HCT116 (cell line): ENCODE measurements at regions not wholly inside any gene's neighbourhood (a gene's known extent, or its start where the extent isn't known, plus 50 kb on each side); places are given as distances from the start of the nearest gene placed in this dataset.
A peak's percentile ranks its signal among the peaks of the same experiment; 100 is the strongest.

Experiments used
- ATAC-seq: fragments of 200-7000 bp; cut with Tn5 transposase; 2 replicates; pipeline ENCODE4 v1.9.1; 2020; ENCODE audit warnings: mild to moderate bottlenecking, moderate library complexity
- BruUV-seq: library from RNA; stranded (reverse); fragments of 400-500 nt; replicated peaks from 2 replicates; lab custom pipeline; 2021; lab: Mats Ljungman, UMichigan
- CTCF ChIA-PET: fragments of 300-600 bp; sonication (Branson Sonifier 250); formaldehyde crosslinking; loops from one replicate; lab custom pipeline; 2021; ENCODE audit warnings: antibody characterized with exemption; lab: Charles Lee
- POLR2A ChIA-PET: fragments of 300-600, 350-600 bp; sonication (Branson Sonifier 250); formaldehyde crosslinking; loops from one replicate; lab custom pipeline; 2021; ENCODE audit warnings: antibody characterized with exemption; lab: Charles Lee
- RAD21 ChIA-PET, 2 experiments: fragments of 300-600 bp; sonication (Branson Sonifier 250); formaldehyde crosslinking; loops; one replicate each; lab custom pipeline; 2023; ENCODE audit warnings: low total read pairs in 2 of 2; ENCODE audit not compliant: uncharacterized antibody in 2 of 2, unreplicated experiment in 2 of 2, low non-redundant PET in 1 of 2; lab: Charles Lee
- DNase-seq: peaks from one replicate; pipeline ENCODE4 v3.0.0-alpha.2; 2010; ENCODE audit warnings: low read depth, low spot score
- H2AFZ ChIP-seq: fragments of 200-600 bp; shearing (Covaris generic), sonication (generic); 2 replicates; pipeline ENCODE4 v1.6.1; 2017; ENCODE audit warnings: low read depth, mixed run types, mixed read lengths, antibody characterized with exemption, low read length; ENCODE audit not compliant: poor library complexity, severe bottlenecking
- H3K27ac ChIP-seq: 2 replicates; pipeline ENCODE4 v1.5.1; 2012; ENCODE audit warnings: low read depth, low read length
- H3K27me3 ChIP-seq: fragments of 200-600 bp; sonication (generic); 2 replicates; pipeline ENCODE4 v1.6.1; 2016; ENCODE audit warnings: mixed run types, low read length, mixed read lengths; ENCODE audit not compliant: insufficient read depth
- H3K36me3 ChIP-seq, 2 experiments: fragments of 200-500 bp in 1 of 2; fragments of 200-600 bp in 1 of 2; sonication (Bioruptor generic) in 1 of 2; sonication (generic) in 1 of 2; 2 replicates each; pipeline versions ENCODE4 v1.5.1 to v1.6.1; 2014 to 2016; ENCODE audit warnings: low read length in 2 of 2, inconsistent platforms in 1 of 2, mixed read lengths in 1 of 2, mixed run types in 1 of 2; ENCODE audit not compliant: insufficient read depth in 2 of 2, control insufficient read depth in 1 of 2
- H3K4me1 ChIP-seq, 2 experiments: fragments of 200-600 bp in 1 of 2; sonication (generic) in 1 of 2; 2 replicates each; pipeline versions ENCODE4 v1.5.1 to v1.6.1; 2012 to 2017; ENCODE audit warnings: low read length in 2 of 2, inconsistent platforms in 1 of 2, mild to moderate bottlenecking in 1 of 2, mixed read lengths in 1 of 2, mixed run types in 1 of 2, moderate library complexity in 1 of 2; ENCODE audit not compliant: insufficient read depth in 2 of 2, control insufficient read depth in 1 of 2
- H3K4me2 ChIP-seq: fragments of 200-600 bp; sonication (generic); 2 replicates; pipeline ENCODE4 v1.6.1; 2017; ENCODE audit warnings: mixed run types, low read length, mixed read lengths
- H3K4me3 ChIP-seq, 2 experiments: fragments of 200-600 bp in 1 of 2; sonication (generic) in 1 of 2; replicated peaks in 1 of 2; 2 replicates each; pipeline ENCODE4 v1.5.1; 2011 to 2016; ENCODE audit warnings: low read length in 2 of 2, control low read depth in 1 of 2, low read depth in 1 of 2, mild to moderate bottlenecking in 1 of 2, mixed read lengths in 1 of 2, mixed run types in 1 of 2
- H3K79me2 ChIP-seq: fragments of 200-600 bp; sonication (generic); 2 replicates; pipeline ENCODE4 v1.6.1; 2017; ENCODE audit warnings: mild to moderate bottlenecking, mixed run types, low read length, moderate library complexity, mixed read lengths; ENCODE audit not compliant: insufficient read depth
- H3K9ac ChIP-seq: fragments of 200-600 bp; sonication (generic); 2 replicates; pipeline ENCODE4 v1.6.1; 2016; ENCODE audit warnings: low read length, mixed read lengths
- H3K9me2 ChIP-seq: fragments of 200-600 bp; sonication (generic), shearing (Covaris generic); 2 replicates; pipeline ENCODE4 v1.6.1; 2017; ENCODE audit warnings: mixed run types, mild to moderate bottlenecking, moderate library complexity; ENCODE audit not compliant: insufficient read depth
- H3K9me3 ChIP-seq, 2 experiments: fragments of 200-500 bp in 1 of 2; fragments of 200-600 bp in 1 of 2; sonication (Bioruptor generic) in 1 of 2; sonication (generic) in 1 of 2; 2 replicates each; pipeline ENCODE4 v1.6.1; 2014 to 2017; ENCODE audit warnings: low read length in 2 of 2, mixed read lengths in 2 of 2, inconsistent platforms in 1 of 2, low read depth in 1 of 2, mild to moderate bottlenecking in 1 of 2, mixed run types in 1 of 2, moderate library complexity in 1 of 2; ENCODE audit not compliant: control insufficient read depth in 1 of 2, insufficient read depth in 1 of 2
- H4K20me1 ChIP-seq: fragments of 200-600 bp; sonication (generic), shearing (Covaris generic); 2 replicates; pipeline ENCODE4 v1.6.1; 2017; ENCODE audit warnings: mixed run types, mild to moderate bottlenecking, moderate library complexity; ENCODE audit not compliant: insufficient read depth
- CBX3 ChIP-seq: IDR thresholded peaks from 2 replicates; pipeline ENCODE4 v1.6.1; 2012; ENCODE audit warnings: low read depth
- EGR1 ChIP-seq: IDR thresholded peaks from 2 replicates; pipeline ENCODE4 v1.6.1; 2012; ENCODE audit warnings: low read depth
- ELF1 ChIP-seq: IDR thresholded peaks from 2 replicates; pipeline ENCODE4 v1.6.1; 2012; ENCODE audit warnings: low read depth, borderline replicate concordance
- EZH2phosphoT487 ChIP-seq: fragments of 200-600 bp; IDR thresholded peaks from 2 replicates; pipeline ENCODE4 v1.6.1; 2018; ENCODE audit warnings: antibody characterized with exemption, borderline replicate concordance
- FOSL1 ChIP-seq: IDR thresholded peaks from 2 replicates; pipeline ENCODE4 v1.6.1; 2012; ENCODE audit warnings: low read depth
- RAD21 ChIP-seq: IDR thresholded peaks from 2 replicates; pipeline ENCODE4 v1.6.1; 2012; ENCODE audit warnings: low read depth, mild to moderate bottlenecking
- SIN3A ChIP-seq: IDR thresholded peaks from 2 replicates; pipeline ENCODE4 v1.6.1; 2012; ENCODE audit warnings: low read depth
- SP1 ChIP-seq: IDR thresholded peaks from 2 replicates; pipeline ENCODE4 v1.6.1; 2012; ENCODE audit warnings: low read depth
- TCF7L2 ChIP-seq: IDR thresholded peaks from 2 replicates; pipeline ENCODE4 v1.7.0; 2011; ENCODE audit warnings: borderline replicate concordance, inconsistent platforms; ENCODE audit not compliant: insufficient read depth, insufficient read length; ENCODE audit errors: extremely low read depth
- YY1 ChIP-seq: IDR thresholded peaks from 2 replicates; pipeline ENCODE4 v1.6.1; 2011; ENCODE audit warnings: low read length, low read depth, moderate library complexity, mild to moderate bottlenecking; ENCODE audit not compliant: insufficient replicate concordance; ENCODE audit errors: extremely low read depth
- ZFX ChIP-seq: fragments of 450-650 bp; IDR thresholded peaks from 2 replicates; pipeline ENCODE4 v1.6.1; 2017
- intact Hi-C: fragments of 100-400 bp; cut with micrococcal nuclease; formaldehyde crosslinking; loops from 2 replicates; pipeline ENCODE4 v1.10.0; 2022
- TF ChIP-seq, protein P1 (sequence below): IDR thresholded peaks from 2 replicates; pipeline ENCODE4 v1.6.1; 2012
- TF ChIP-seq, protein P2 (sequence below): IDR thresholded peaks from 2 replicates; pipeline ENCODE4 v1.6.1; 2012; ENCODE audit warnings: low read depth
- TF ChIP-seq, protein P3 (sequence below): IDR thresholded peaks from 2 replicates; pipeline ENCODE4 v1.6.1; 2012
- TF ChIP-seq, protein P4 (sequence below): IDR thresholded peaks from 2 replicates; pipeline ENCODE4 v1.6.1; 2011; ENCODE audit warnings: mild to moderate bottlenecking, low read length, moderate library complexity; ENCODE audit not compliant: insufficient replicate concordance; ENCODE audit errors: extremely low read depth

DNA sequence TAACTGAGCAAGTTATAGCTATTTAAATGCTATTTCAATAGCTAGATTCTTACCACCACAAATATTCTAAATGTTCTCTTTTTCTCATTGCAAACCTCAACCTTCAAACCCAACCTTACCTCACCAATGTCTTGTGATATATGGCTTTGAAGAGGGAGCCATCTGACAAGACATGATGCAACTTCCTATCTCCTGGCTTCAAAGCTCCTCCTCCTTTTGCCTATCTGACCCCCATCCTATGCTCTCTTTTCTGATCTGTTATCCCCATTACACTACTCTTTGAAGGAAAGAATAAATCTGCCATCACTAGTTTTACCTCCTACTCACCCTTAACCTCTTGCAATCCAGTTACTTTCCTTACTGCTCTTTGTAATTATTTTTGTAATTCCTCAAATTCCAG is 235.6 kb upstream of the ZSWIM2 start:
- TF ChIP-seq CBX3 (no peak), ELF1 (no peak), EGR1 (no peak), YY1 (no peak), FOSL1 (no peak), TCF7L2 (no peak), SP1 (no peak), EZH2phosphoT487 (no peak), RAD21 (no peak), SIN3A (no peak), ZFX (no peak)
- TF ChIP-seq, protein P1, sequence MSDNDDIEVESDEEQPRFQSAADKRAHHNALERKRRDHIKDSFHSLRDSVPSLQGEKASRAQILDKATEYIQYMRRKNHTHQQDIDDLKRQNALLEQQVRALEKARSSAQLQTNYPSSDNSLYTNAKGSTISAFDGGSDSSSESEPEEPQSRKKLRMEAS: no peak
- TF ChIP-seq, protein P2, sequence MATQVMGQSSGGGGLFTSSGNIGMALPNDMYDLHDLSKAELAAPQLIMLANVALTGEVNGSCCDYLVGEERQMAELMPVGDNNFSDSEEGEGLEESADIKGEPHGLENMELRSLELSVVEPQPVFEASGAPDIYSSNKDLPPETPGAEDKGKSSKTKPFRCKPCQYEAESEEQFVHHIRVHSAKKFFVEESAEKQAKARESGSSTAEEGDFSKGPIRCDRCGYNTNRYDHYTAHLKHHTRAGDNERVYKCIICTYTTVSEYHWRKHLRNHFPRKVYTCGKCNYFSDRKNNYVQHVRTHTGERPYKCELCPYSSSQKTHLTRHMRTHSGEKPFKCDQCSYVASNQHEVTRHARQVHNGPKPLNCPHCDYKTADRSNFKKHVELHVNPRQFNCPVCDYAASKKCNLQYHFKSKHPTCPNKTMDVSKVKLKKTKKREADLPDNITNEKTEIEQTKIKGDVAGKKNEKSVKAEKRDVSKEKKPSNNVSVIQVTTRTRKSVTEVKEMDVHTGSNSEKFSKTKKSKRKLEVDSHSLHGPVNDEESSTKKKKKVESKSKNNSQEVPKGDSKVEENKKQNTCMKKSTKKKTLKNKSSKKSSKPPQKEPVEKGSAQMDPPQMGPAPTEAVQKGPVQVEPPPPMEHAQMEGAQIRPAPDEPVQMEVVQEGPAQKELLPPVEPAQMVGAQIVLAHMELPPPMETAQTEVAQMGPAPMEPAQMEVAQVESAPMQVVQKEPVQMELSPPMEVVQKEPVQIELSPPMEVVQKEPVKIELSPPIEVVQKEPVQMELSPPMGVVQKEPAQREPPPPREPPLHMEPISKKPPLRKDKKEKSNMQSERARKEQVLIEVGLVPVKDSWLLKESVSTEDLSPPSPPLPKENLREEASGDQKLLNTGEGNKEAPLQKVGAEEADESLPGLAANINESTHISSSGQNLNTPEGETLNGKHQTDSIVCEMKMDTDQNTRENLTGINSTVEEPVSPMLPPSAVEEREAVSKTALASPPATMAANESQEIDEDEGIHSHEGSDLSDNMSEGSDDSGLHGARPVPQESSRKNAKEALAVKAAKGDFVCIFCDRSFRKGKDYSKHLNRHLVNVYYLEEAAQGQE: no peak
- TF ChIP-seq, protein P3, sequence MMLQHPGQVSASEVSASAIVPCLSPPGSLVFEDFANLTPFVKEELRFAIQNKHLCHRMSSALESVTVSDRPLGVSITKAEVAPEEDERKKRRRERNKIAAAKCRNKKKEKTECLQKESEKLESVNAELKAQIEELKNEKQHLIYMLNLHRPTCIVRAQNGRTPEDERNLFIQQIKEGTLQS: no peak
- TF ChIP-seq, protein P4, sequence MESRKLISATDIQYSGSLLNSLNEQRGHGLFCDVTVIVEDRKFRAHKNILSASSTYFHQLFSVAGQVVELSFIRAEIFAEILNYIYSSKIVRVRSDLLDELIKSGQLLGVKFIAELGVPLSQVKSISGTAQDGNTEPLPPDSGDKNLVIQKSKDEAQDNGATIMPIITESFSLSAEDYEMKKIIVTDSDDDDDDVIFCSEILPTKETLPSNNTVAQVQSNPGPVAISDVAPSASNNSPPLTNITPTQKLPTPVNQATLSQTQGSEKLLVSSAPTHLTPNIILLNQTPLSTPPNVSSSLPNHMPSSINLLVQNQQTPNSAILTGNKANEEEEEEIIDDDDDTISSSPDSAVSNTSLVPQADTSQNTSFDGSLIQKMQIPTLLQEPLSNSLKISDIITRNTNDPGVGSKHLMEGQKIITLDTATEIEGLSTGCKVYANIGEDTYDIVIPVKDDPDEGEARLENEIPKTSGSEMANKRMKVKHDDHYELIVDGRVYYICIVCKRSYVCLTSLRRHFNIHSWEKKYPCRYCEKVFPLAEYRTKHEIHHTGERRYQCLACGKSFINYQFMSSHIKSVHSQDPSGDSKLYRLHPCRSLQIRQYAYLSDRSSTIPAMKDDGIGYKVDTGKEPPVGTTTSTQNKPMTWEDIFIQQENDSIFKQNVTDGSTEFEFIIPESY: no peak
- Histone ChIP-seq H3K4me3 (no peak overlapping the region), H3K79me2 (no peaks in the 10 kb centered on the region), H3K9me3 (no peaks in the 10 kb centered on the region), H3K9ac (no peak overlapping the region), H3K36me3 (no peaks in the 10 kb centered on the region), H3K27ac (no peak overlapping the region), H3K4me2 (no peak overlapping the region), H3K9me2 (no peaks in the 10 kb centered on the region), H3K4me1 (no peaks in the 10 kb centered on the region), H4K20me1 (no peaks in the 10 kb centered on the region), H2AFZ (peak overlapping the region; percentile 32), H3K27me3 (no peaks in the 10 kb centered on the region)
- ATAC-seq: no peak
- BruUV-seq: no TSS peak
- intact Hi-C loops: no loop called here
- no peak for DNase-seq
- ChIA-PET POLR2A (no interaction called here), CTCF (no interaction called here), RAD21 (no interaction called here)
